ENCODE measurements at regions not wholly inside any gene's neighbourhood (a gene's known extent, or its start where the extent isn't known, plus 50 kb on each side); places are given as distances from the start of the nearest gene placed in this dataset.
"Not testable (repeated sequence)": the region's sequence is repeated elsewhere in the genome, so short reads cannot be mapped to it uniquely, and the experiment has no call there.

DNA sequence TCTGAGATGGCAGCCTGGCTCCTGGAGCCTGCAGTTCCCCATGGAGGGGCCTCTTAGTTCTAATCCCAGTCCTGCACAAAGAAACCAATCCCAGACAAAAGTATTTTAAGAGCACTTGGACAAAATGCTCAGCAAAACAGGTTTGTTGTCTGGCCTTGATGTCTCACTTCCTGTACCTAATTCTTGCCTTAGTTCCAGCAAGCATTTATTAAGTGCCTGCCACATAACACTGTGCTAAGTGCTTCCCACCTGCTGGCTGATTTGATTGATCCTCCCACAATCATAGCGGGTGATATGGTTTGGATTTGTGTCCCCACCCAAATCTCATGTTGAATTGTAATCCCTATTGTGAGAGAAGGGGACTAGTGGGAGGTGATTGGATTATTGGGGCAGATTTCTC, 65.7 kb upstream of the HABP2 start:
- no peak overlapping the region for H3K4me3 Mint-ChIP-seq (ENCODE audit: unreplicated experiment)

DNA sequence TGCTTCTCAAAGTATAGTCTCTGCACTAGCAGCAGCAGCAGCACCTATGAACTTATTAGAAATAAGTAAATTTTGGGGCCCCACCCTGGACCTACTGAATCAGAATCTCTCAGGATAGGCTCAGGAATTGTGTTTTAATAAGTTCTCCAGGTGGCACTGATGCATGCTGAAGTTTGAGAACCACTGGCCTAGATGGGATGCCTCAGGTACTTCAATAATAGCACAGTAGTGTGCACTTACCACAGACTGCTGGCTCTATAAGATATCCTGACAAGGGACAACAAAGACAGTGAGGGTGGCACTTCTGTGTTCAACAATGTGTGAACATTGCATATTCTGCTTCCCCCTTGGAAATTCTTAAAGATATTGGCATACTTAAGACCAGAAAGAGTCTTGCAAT, 64.7 kb upstream of the HABP2 start:
- Mint-ChIP-seq H3K27ac (ENCODE audit: unreplicated experiment) (no peak overlapping the region), H3K36me3 (ENCODE audit: unreplicated experiment) (no peaks in the 10 kb centered on the region), H3K4me3 (ENCODE audit: unreplicated experiment) (no peak overlapping the region), H3K27me3 (ENCODE audit: unreplicated experiment) (peaks cover 63% of the 10 kb centered on the region), H3K9me3 (ENCODE audit: unreplicated experiment) (no peaks in the 10 kb centered on the region), H3K4me1 (ENCODE audit: unreplicated experiment) (no peaks in the 10 kb centered on the region)
- TF ChIP-seq, protein P1, sequence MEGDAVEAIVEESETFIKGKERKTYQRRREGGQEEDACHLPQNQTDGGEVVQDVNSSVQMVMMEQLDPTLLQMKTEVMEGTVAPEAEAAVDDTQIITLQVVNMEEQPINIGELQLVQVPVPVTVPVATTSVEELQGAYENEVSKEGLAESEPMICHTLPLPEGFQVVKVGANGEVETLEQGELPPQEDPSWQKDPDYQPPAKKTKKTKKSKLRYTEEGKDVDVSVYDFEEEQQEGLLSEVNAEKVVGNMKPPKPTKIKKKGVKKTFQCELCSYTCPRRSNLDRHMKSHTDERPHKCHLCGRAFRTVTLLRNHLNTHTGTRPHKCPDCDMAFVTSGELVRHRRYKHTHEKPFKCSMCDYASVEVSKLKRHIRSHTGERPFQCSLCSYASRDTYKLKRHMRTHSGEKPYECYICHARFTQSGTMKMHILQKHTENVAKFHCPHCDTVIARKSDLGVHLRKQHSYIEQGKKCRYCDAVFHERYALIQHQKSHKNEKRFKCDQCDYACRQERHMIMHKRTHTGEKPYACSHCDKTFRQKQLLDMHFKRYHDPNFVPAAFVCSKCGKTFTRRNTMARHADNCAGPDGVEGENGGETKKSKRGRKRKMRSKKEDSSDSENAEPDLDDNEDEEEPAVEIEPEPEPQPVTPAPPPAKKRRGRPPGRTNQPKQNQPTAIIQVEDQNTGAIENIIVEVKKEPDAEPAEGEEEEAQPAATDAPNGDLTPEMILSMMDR (IDR thresholded peaks at IDR 0.05): no peak
- DNase-seq (ENCODE audit: extremely low spot score, unreplicated experiment): no peak

More for the DNA sequence above, 65.7 kb upstream of the HABP2 start:
- DNase-seq (ENCODE audit: extremely low spot score, unreplicated experiment): no peak
- H3K36me3 Mint-ChIP-seq (ENCODE audit: unreplicated experiment): no peaks in the 10 kb centered on the region
- peaks cover 63% of the 10 kb centered on the region for H3K27me3 Mint-ChIP-seq (ENCODE audit: unreplicated experiment)
- no peaks in the 10 kb centered on the region for H3K4me1 Mint-ChIP-seq (ENCODE audit: unreplicated experiment)
- TF ChIP-seq, protein P1 (IDR thresholded peaks at IDR 0.05): no peak
- no peaks in the 10 kb centered on the region for H3K9me3 Mint-ChIP-seq (ENCODE audit: unreplicated experiment)
- H3K27ac Mint-ChIP-seq (ENCODE audit: unreplicated experiment): no peak overlapping the region

GRCh38 chr10:113489522-113489921, 63.3 kb upstream of the HABP2 start:
- not testable (repeated sequence) for H3K9me3 Mint-ChIP-seq (ENCODE audit: unreplicated experiment); H3K36me3 Mint-ChIP-seq (ENCODE audit: unreplicated experiment); H3K27ac Mint-ChIP-seq (ENCODE audit: unreplicated experiment); DNase-seq (ENCODE audit: extremely low spot score, unreplicated experiment); H3K4me1 Mint-ChIP-seq (ENCODE audit: unreplicated experiment); H3K4me3 Mint-ChIP-seq (ENCODE audit: unreplicated experiment)
- H3K27me3 Mint-ChIP-seq (ENCODE audit: unreplicated experiment): peaks cover 58% of the 10 kb centered on the region

GRCh38 chr10:113491967-113492565, 60.8 kb upstream of the HABP2 start:
- H3K27ac Mint-ChIP-seq (ENCODE audit: unreplicated experiment): no peak overlapping the region
- no peaks in the 10 kb centered on the region for H3K4me1 Mint-ChIP-seq (ENCODE audit: unreplicated experiment)
- TF ChIP-seq, protein P1 (IDR thresholded peaks at IDR 0.05): no peak
- H3K4me3 Mint-ChIP-seq (ENCODE audit: unreplicated experiment): no peak overlapping the region
- no peaks in the 10 kb centered on the region for H3K9me3 Mint-ChIP-seq (ENCODE audit: unreplicated experiment)
- DNase-seq (ENCODE audit: extremely low spot score, unreplicated experiment): no peak
- H3K27me3 Mint-ChIP-seq (ENCODE audit: unreplicated experiment): peaks cover 57% of the 10 kb centered on the region
- no peaks in the 10 kb centered on the region for H3K36me3 Mint-ChIP-seq (ENCODE audit: unreplicated experiment)

- Mint-ChIP-seq H3K27me3 (ENCODE audit: unreplicated experiment) (peaks cover 50% of the 10 kb centered on the region), H3K36me3 (ENCODE audit: unreplicated experiment) (no peaks in the 10 kb centered on the region), H3K4me1 (ENCODE audit: unreplicated experiment) (no peaks in the 10 kb centered on the region), H3K4me3 (ENCODE audit: unreplicated experiment) (no peak overlapping the region), H3K9me3 (ENCODE audit: unreplicated experiment) (no peaks in the 10 kb centered on the region), H3K27ac (ENCODE audit: unreplicated experiment) (no peak overlapping the region)
- no peak for DNase-seq (ENCODE audit: extremely low spot score, unreplicated experiment)
- TF ChIP-seq, protein P1 (IDR thresholded peaks at IDR 0.05): no peak
Measured at GRCh38 chr10:113493195-113493594, 59.7 kb upstream of the HABP2 start.

- H3K4me1 Mint-ChIP-seq (ENCODE audit: unreplicated experiment): no peaks in the 10 kb centered on the region
- no peaks in the 10 kb centered on the region for H3K36me3 Mint-ChIP-seq (ENCODE audit: unreplicated experiment)
- no peaks in the 10 kb centered on the region for H3K9me3 Mint-ChIP-seq (ENCODE audit: unreplicated experiment)
- peaks cover 51% of the 10 kb centered on the region for H3K27me3 Mint-ChIP-seq (ENCODE audit: unreplicated experiment)
- H3K27ac Mint-ChIP-seq (ENCODE audit: unreplicated experiment): no peak overlapping the region
- TF ChIP-seq, protein P1 (IDR thresholded peaks at IDR 0.05): no peak
- no peak overlapping the region for H3K4me3 Mint-ChIP-seq (ENCODE audit: unreplicated experiment)
- no peak for DNase-seq (ENCODE audit: extremely low spot score, unreplicated experiment)
Measured at GRCh38 chr10:113493882-113494301, 59.0 kb upstream of the HABP2 start.

Data from osteocyte (in vitro differentiated cells).